H1 (cell line): ENCODE measurements at regions not wholly inside any gene's neighbourhood (a gene's known extent, or its start where the extent isn't known, plus 50 kb on each side); places are given as distances from the start of the nearest gene placed in this dataset.

Source experiments
- CTCF ChIA-PET: fragments of 300-600 bp; sonication (Branson Sonifier 250); formaldehyde crosslinking; loops from one replicate; lab custom pipeline; 2021; ENCODE audit not compliant: partially characterized antibody; lab: Charles Lee
- POLR2A ChIA-PET: fragments of 300-600 bp; sonication (Branson Sonifier 250); formaldehyde crosslinking; loops from one replicate; lab custom pipeline; 2021; ENCODE audit warnings: inconsistent platforms; ENCODE audit not compliant: partially characterized antibody; lab: Charles Lee
- DNase-seq, 2 experiments: peaks; one replicate each; pipeline versions ENCODE4 v3.0.0 to v3.0.0-alpha.2; 2010 to 2022; ENCODE audit warnings: low spot score in 2 of 2, low read depth in 1 of 2, mixed read lengths in 1 of 2
- FAIRE-seq: peaks from 2 replicates; lab custom pipeline; 2011; peaks lifted over from hg19 to GRCh38; lab: Jason Lieb, UNC
- H2AFZ ChIP-seq: 2 replicates; pipeline ENCODE4 v1.8.1; 2012; ENCODE audit warnings: low read length, inconsistent platforms
- H2AK5ac ChIP-seq: 2 replicates; pipeline ENCODE4 v1.6.1; 2013; ENCODE audit warnings: low read depth, low read length
- H2BK120ac ChIP-seq: replicated peaks from 2 replicates; pipeline ENCODE3; 2013; ENCODE audit warnings: low read depth, low read length, inconsistent platforms
- H2BK12ac ChIP-seq: 2 replicates; pipeline ENCODE4 v1.6.1; 2013; ENCODE audit warnings: low read depth, low read length
- H2BK15ac ChIP-seq: 2 replicates; pipeline ENCODE4 v1.6.1; 2013; ENCODE audit warnings: low read length
- H2BK20ac ChIP-seq: 2 replicates; pipeline ENCODE4 v1.6.1; 2013; ENCODE audit warnings: low read length
- H2BK5ac ChIP-seq: 2 replicates; pipeline ENCODE4 v1.6.1; 2013; ENCODE audit warnings: low read depth, low read length
- H3K14ac ChIP-seq: 2 replicates; pipeline ENCODE4 v1.6.1; 2013; ENCODE audit warnings: inconsistent platforms; ENCODE audit not compliant: insufficient read length
- H3K18ac ChIP-seq: 2 replicates; pipeline ENCODE4 v1.6.1; 2013; ENCODE audit warnings: low read length; ENCODE audit errors: extremely low read depth
- H3K23ac ChIP-seq: 2 replicates; pipeline ENCODE4 v1.6.1; 2013; ENCODE audit warnings: inconsistent platforms; ENCODE audit not compliant: insufficient read length
- H3K23me2 ChIP-seq: 2 replicates; pipeline ENCODE4 v1.6.1; 2013; ENCODE audit warnings: low read depth, low read length
- H3K27ac ChIP-seq: 2 replicates; pipeline ENCODE4 v1.6.1; 2011; ENCODE audit warnings: low read depth, low read length, inconsistent platforms
- H3K27me3 ChIP-seq, 4 experiments: replicated peaks in 1 of 4; 1 replicate in 1 of 4; 2 replicates in 3 of 4; pipeline versions ENCODE4 v1.6.1 to v1.8.1; 2011 to 2013; ENCODE audit warnings: low read length in 3 of 4, mild to moderate bottlenecking in 3 of 4, inconsistent platforms in 2 of 4, mixed read lengths in 2 of 4, moderate library complexity in 1 of 4; ENCODE audit not compliant: control insufficient read depth in 3 of 4, insufficient read depth in 3 of 4; ENCODE audit errors: extremely low read depth in 1 of 4
- H3K36me3 ChIP-seq, 4 experiments: 2 replicates each; pipeline versions ENCODE4 v1.6.1 to v1.8.1; 2011 to 2013; ENCODE audit warnings: mild to moderate bottlenecking in 4 of 4, low read length in 3 of 4, moderate library complexity in 2 of 4, control low read depth in 1 of 4, inconsistent platforms in 1 of 4; ENCODE audit not compliant: insufficient read depth in 4 of 4, control insufficient read depth in 2 of 4
- H3K4ac ChIP-seq: replicated peaks from 2 replicates; pipeline ENCODE3; 2013; ENCODE audit warnings: low read length, low read depth, mixed read lengths, inconsistent platforms; ENCODE audit not compliant: insufficient read length
- H3K4me1 ChIP-seq, 4 experiments: replicated peaks in 1 of 4; 1 replicate in 1 of 4; 2 replicates in 3 of 4; pipeline versions ENCODE4 v1.6.1 to v1.8.1; 2011 to 2013; ENCODE audit warnings: low read length in 3 of 4, inconsistent platforms in 2 of 4, mixed read lengths in 1 of 4; ENCODE audit not compliant: insufficient read depth in 4 of 4, control insufficient read depth in 3 of 4
- H3K4me2 ChIP-seq, 2 experiments: 2 replicates each; pipeline versions ENCODE4 v1.6.1 to v1.8.1; 2011 to 2013; ENCODE audit warnings: low read depth in 2 of 2, low read length in 2 of 2, control low read depth in 1 of 2, inconsistent platforms in 1 of 2, mild to moderate bottlenecking in 1 of 2; ENCODE audit not compliant: insufficient read depth in 1 of 2
- H3K4me3 ChIP-seq, 4 experiments: fragments of 200-600, 300-600 bp in 1 of 4; sonication (generic), shearing (Covaris generic), sonication (Bioruptor Twin) in 1 of 4; 2 replicates each; pipeline versions ENCODE4 v1.5.1 to v1.8.1; 2011 to 2016; ENCODE audit warnings: low read length in 4 of 4, low read depth in 3 of 4, control low read depth in 2 of 4, inconsistent platforms in 2 of 4, mild to moderate bottlenecking in 2 of 4, mixed read lengths in 1 of 4, moderate library complexity in 1 of 4; ENCODE audit not compliant: insufficient read depth in 2 of 4; ENCODE audit errors: extremely low read depth in 1 of 4
- H3K56ac ChIP-seq: replicated peaks from 2 replicates; pipeline ENCODE3; 2013; ENCODE audit warnings: low read depth, mild to moderate bottlenecking, mixed read lengths, low read length, inconsistent platforms; ENCODE audit not compliant: insufficient read length
- H3K79me1 ChIP-seq: 2 replicates; pipeline ENCODE4 v1.6.1; 2013; ENCODE audit warnings: low read depth, low read length, control low read depth
- H3K79me2 ChIP-seq, 2 experiments: 2 replicates each; pipeline versions ENCODE4 v1.6.1 to v1.8.1; 2012 to 2013; ENCODE audit warnings: low read length in 2 of 2, mild to moderate bottlenecking in 2 of 2, inconsistent platforms in 1 of 2; ENCODE audit not compliant: insufficient read depth in 2 of 2, control insufficient read depth in 1 of 2
- H3K9ac ChIP-seq, 4 experiments: replicated peaks in 1 of 4; 1 replicate in 1 of 4; 2 replicates in 3 of 4; pipeline versions ENCODE4 v1.6.1 to v1.8.1; 2011 to 2013; ENCODE audit warnings: low read depth in 3 of 4, low read length in 3 of 4, control low read depth in 2 of 4, mild to moderate bottlenecking in 2 of 4, moderate library complexity in 2 of 4, inconsistent platforms in 1 of 4; ENCODE audit errors: extremely low read depth in 1 of 4
- H3K9me3 ChIP-seq, 2 experiments: 2 replicates each; pipeline versions ENCODE4 v1.6.1 to v1.8.1; 2012 to 2013; ENCODE audit warnings: mild to moderate bottlenecking in 2 of 2, moderate library complexity in 2 of 2, control low read depth in 1 of 2, inconsistent platforms in 1 of 2, low read depth in 1 of 2, low read length in 1 of 2, mixed read lengths in 1 of 2; ENCODE audit not compliant: insufficient read depth in 2 of 2
- H4K20me1 ChIP-seq, 2 experiments: replicated peaks in 1 of 2; 2 replicates each; pipeline versions ENCODE3 to v1.8.1; 2011 to 2013; ENCODE audit warnings: inconsistent platforms in 2 of 2, low read length in 2 of 2, mild to moderate bottlenecking in 1 of 2; ENCODE audit not compliant: insufficient read depth in 2 of 2, control insufficient read depth in 1 of 2
- H4K5ac ChIP-seq: 2 replicates; pipeline ENCODE4 v1.6.1; 2013; ENCODE audit warnings: low read length, low read depth, mixed read lengths, inconsistent platforms; ENCODE audit not compliant: insufficient read length
- H4K8ac ChIP-seq: 2 replicates; pipeline ENCODE4 v1.8.0; 2013; ENCODE audit warnings: mild to moderate bottlenecking, moderate library complexity, low read length, inconsistent platforms; ENCODE audit not compliant: insufficient read depth; ENCODE audit errors: extremely low read depth
- H4K91ac ChIP-seq: replicated peaks from 2 replicates; pipeline ENCODE3; 2013; ENCODE audit warnings: low read length, mixed read lengths, inconsistent platforms; ENCODE audit not compliant: insufficient read length
- BCL11A ChIP-seq, 2 experiments: IDR thresholded peaks; one replicate each; pipeline ENCODE4 v1.6.1; 2011; ENCODE audit warnings: low read depth in 2 of 2, low read length in 2 of 2, mild to moderate bottlenecking in 2 of 2
- GTF2F1 ChIP-seq: IDR thresholded peaks from 2 replicates; pipeline ENCODE4 v1.6.1; 2012; ENCODE audit warnings: low read depth, low read length, improper control_type of control experiment, borderline replicate concordance
- JUND ChIP-seq: IDR thresholded peaks from 2 replicates; pipeline ENCODE4 v1.6.1; 2011; ENCODE audit warnings: mild to moderate bottlenecking, improper control_type of control experiment, low read length
- KDM5A ChIP-seq: fragments of 200-600 bp; IDR thresholded peaks from 2 replicates; pipeline ENCODE4 v1.7.1; 2012; ENCODE audit warnings: mild to moderate bottlenecking, low read length, inconsistent platforms, mixed read lengths
- SIRT6 ChIP-seq: IDR thresholded peaks from one replicate; pipeline ENCODE4 v1.7.1; 2012; ENCODE audit warnings: low read length, inconsistent platforms
- SP1 ChIP-seq: IDR thresholded peaks from 2 replicates; pipeline ENCODE4 v1.6.1; 2011; ENCODE audit warnings: low read depth, low read length
- SP2 ChIP-seq: IDR thresholded peaks from 2 replicates; pipeline ENCODE4 v1.6.1; 2012; ENCODE audit warnings: mild to moderate bottlenecking, low read length, inconsistent platforms
- ZNF274 ChIP-seq: IDR thresholded peaks from 2 replicates; pipeline ENCODE4 v1.7.0; 2012; ENCODE audit warnings: low read length, borderline replicate concordance; ENCODE audit errors: extremely low read depth
- WGBS, 2 experiments: shearing (Covaris generic) in 1 of 2; methylation state at CpG; one replicate each; pipeline versions ENCODE4 v1.1.6 to v1.1.7; 2013 to 2015; ENCODE audit warnings: low lambda C conversion rate in 2 of 2, mixed read lengths in 2 of 2, inconsistent platforms in 1 of 2, low coverage in 1 of 2, missing lambda C conversion rate in 1 of 2; ENCODE audit not compliant: insufficient replicate concordance in 2 of 2, insufficient coverage in 1 of 2, insufficient read length in 1 of 2; ENCODE audit errors: extremely low coverage in 1 of 2, missing lambda C conversion rate in 1 of 2; 5-methylcytosine and 5-hydroxymethylcytosine counted together

DNA sequence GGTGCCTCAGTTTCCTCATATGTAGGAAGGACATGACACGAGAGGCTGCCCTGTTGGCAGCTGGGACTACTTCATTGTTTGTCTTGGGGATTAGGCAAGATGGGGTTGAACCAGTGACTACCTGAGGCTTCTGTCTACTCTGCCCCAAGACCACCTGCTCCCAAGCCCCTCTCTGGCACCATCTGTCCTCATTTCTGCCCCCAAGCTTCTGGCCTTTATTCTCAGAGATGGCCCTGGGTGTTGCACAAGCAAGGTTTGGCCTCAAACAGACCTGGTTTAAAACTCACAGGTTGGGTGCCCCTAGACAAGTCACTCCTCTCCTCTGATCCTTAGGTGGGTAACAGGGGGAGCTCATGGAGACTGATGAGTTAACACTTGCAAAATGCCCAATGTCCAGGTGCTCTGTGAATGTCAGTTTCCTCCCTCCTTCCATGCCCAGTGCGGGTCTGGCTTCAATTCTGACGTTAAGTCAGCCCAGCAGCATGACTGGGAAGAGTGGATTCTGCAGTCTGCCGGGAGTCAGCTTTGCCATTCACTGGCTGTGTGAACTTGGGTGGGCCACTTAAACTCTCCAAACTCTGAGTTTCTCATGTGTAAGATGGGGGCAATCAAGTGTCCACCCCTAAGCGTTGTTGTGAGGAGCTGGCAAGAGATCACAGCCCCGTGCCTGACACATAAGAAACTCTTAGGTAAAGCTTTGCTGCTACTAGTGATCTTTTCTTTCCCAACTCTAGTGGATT is 84.5 kb upstream of the TOX2 start:
- Histone ChIP-seq H2BK15ac (no peak overlapping the region), H3K79me2 (no peaks in the 10 kb centered on the region), H4K8ac (no peak overlapping the region), H2BK20ac (no peak overlapping the region), H3K27me3 (no peaks in the 10 kb centered on the region), H3K4me3 (no peak overlapping the region), H2BK5ac (no peak overlapping the region), H3K4ac (no peak overlapping the region), H3K23ac (no peak overlapping the region), H3K18ac (no peak overlapping the region), H3K56ac (no peak overlapping the region), H3K79me1 (no peaks in the 10 kb centered on the region), H2AFZ (no peak overlapping the region), H3K36me3 (no peaks in the 10 kb centered on the region), H3K4me1 (no peaks in the 10 kb centered on the region), H3K9ac (no peak overlapping the region), H2AK5ac (no peak overlapping the region), H2BK120ac (no peak overlapping the region), H4K5ac (no peak overlapping the region), H4K91ac (no peak overlapping the region), H3K23me2 (peaks cover 5% of the 10 kb centered on the region; the same call in 1 of the 2 replicates), H3K4me2 (no peak overlapping the region), H3K27ac (no peak overlapping the region), H4K20me1 (no peaks in the 10 kb centered on the region), H3K9me3 (no peaks in the 10 kb centered on the region), H3K14ac (no peak overlapping the region), H2BK12ac (no peak overlapping the region)
- WGBS, 2 experiments, result 90% methylated on average over 6 of the region's 6 CpGs; no CpG with 5 or more reads in 1 of the 2 experiments
- DNase-seq (no peak), FAIRE-seq (no peak)
- ChIA-PET CTCF (interaction anchor here (0.7 to 3.2 kb wide), 4 partner anchors 10 to 51 kb away, joined by 3 to 17 read pairs (median 4); no protein-coding TSS in a partner anchor), POLR2A (no interaction called here)
- TF ChIP-seq JUND (no peak), KDM5A (no peak), SP2 (no peak), GTF2F1 (no peak), BCL11A (IDR thresholded peaks at IDR 0.05; ENCODE audit: low read depth in 2 of 2, low read length in 2 of 2) (no peak), ZNF274 (no peak), SIRT6 (no peak), SP1 (no peak)
